Body of pancreas (tissue), 4 donors: ENCODE measurements at regions not wholly inside any gene's neighbourhood (a gene's known extent, or its start where the extent isn't known, plus 50 kb on each side); places are given as distances from the start of the nearest gene placed in this dataset.

ENCODE experiments used
- POLR2A ChIP-seq, 3 donors: fragments of 450-650 bp; IDR thresholded peaks; one replicate each; pipeline ENCODE4 v1.6.1; 2016; ENCODE audit warnings: antibody characterized with exemption in 3 of 3, mild to moderate bottlenecking in 2 of 3
- TF ChIP-seq, protein P1 (sequence below), 7 experiments: fragments of 450-650 bp in 4 of 7; fragments of 200-600 bp in 3 of 7; sonication (generic) in 3 of 7; IDR thresholded peaks; one replicate each; pipeline ENCODE4 v1.5.1; 2016 to 2019; ENCODE audit warnings: antibody characterized with exemption in 7 of 7

DNA sequence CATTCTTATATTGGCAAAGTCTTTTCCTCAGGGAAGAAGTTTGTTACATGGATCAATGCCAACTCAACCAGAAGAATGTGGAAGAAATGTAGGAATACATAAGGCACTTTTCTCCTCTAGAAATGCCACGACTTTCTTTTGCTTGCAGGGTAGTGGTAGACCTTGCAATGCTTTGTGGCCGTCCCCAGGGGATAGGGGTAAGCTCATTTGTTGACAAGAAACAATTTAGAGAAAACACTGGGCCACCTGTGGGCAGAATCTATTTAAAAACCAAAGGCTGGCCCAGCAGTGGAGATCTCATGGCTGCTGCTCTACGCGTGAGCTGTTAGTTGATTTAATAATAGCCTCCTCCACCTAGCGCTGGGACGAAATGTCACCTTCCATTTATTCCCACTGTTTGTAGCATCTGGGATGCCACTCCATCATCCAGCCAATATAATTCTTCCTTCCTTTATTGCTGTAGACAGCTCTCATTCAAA is 64.6 kb upstream of the PFN2 start:
- no peak for TF ChIP-seq POLR2A (IDR thresholded peaks at IDR 0.05)
- TF ChIP-seq, protein P1, sequence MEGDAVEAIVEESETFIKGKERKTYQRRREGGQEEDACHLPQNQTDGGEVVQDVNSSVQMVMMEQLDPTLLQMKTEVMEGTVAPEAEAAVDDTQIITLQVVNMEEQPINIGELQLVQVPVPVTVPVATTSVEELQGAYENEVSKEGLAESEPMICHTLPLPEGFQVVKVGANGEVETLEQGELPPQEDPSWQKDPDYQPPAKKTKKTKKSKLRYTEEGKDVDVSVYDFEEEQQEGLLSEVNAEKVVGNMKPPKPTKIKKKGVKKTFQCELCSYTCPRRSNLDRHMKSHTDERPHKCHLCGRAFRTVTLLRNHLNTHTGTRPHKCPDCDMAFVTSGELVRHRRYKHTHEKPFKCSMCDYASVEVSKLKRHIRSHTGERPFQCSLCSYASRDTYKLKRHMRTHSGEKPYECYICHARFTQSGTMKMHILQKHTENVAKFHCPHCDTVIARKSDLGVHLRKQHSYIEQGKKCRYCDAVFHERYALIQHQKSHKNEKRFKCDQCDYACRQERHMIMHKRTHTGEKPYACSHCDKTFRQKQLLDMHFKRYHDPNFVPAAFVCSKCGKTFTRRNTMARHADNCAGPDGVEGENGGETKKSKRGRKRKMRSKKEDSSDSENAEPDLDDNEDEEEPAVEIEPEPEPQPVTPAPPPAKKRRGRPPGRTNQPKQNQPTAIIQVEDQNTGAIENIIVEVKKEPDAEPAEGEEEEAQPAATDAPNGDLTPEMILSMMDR (IDR thresholded peaks at IDR 0.05): no peak
